ENCODE measurements at regions not wholly inside any gene's neighbourhood (a gene's known extent, or its start where the extent isn't known, plus 50 kb on each side); places are given as distances from the start of the nearest gene placed in this dataset.

DNA sequence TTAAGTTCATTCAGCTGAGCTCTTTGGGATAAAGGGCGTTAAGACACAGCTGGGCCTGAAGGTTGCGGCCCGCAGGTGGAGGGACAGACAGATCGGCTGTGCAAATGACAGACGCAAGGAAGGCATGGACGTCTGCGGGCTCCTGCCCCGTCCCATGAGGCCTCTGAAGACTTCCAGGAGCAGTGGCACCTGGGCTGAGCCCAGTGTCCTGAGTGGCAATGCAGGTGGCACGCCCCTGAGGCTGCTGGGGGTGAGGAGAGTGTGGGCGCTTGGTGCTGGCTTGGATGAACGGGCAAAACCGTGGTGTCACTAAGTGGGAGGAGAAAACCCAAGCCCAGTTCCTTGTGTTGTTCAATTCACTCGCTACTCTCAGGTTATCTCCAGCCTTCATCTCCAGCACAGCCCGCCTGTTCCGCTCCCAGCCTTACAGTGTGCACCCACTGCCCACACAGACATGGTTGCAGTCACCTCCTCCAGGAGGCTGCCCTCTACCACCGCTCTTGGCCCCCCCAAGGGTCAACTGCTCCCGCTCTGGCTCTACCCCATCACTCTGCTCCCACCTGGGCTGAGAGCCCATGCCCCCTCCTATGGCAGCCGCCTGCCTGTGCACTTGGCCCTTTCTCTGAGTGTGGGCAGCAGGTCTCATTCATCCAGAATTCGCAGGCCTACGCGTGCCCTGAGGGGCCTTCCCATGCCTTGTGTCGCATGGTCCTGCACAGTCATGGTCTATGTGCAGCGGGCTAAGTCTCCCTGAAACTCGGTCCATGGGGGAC, 50.3 kb downstream of the PTGR3 start:
- ChIA-PET CTCF (no interaction called here), POLR2A (interaction anchor here (0.6 kb wide), 1 partner anchor 26 kb away, joined by 3 read pairs; no protein-coding TSS in a partner anchor)
- ATAC-seq, result no peak
- Mint-ChIP-seq H3K9me3 (ENCODE audit: insufficient read depth) (no peaks in the 10 kb centered on the region), H3K27me3 (ENCODE audit: low read depth) (no peaks in the 10 kb centered on the region), H3K27ac (no peak overlapping the region), H3K36me3 (ENCODE audit: low read depth) (no peaks in the 10 kb centered on the region), H3K4me3 (no peak overlapping the region), H3K4me1 (ENCODE audit: low read depth) (peaks cover 8% of the 10 kb centered on the region)
- no peak for DNase-seq

DNA sequence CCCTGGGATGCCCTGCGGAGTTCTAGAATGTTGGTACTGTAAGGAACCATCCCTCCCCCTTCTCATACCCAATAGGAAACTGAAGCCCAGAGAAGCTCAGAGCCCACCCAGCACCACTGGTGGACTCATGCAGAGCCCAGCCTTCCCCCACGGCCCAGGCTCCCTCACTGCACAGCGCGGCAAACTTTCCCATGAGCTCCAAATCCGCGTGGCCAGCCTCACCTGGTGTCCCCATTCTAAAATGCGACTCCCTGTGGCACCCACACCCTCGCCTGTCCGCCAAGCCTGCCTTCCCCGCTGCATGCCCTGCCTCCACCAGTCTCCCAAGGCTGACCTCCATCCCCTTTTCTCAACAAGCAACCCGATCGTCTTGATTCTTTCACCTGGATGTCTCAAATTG, 51.1 kb downstream of the PTGR3 start:
- ATAC-seq, result no peak
- no peak overlapping the region for H3K27ac Mint-ChIP-seq
- H3K4me3 Mint-ChIP-seq, result no peak overlapping the region
- peak; percentile 18 for DNase-seq
- peaks cover 8% of the 10 kb centered on the region for H3K4me1 Mint-ChIP-seq (ENCODE audit: low read depth)
- H3K27me3 Mint-ChIP-seq (ENCODE audit: low read depth), result no peaks in the 10 kb centered on the region
- no peaks in the 10 kb centered on the region for H3K9me3 Mint-ChIP-seq (ENCODE audit: insufficient read depth)
- H3K36me3 Mint-ChIP-seq (ENCODE audit: low read depth), result no peaks in the 10 kb centered on the region
- CTCF ChIA-PET, result no interaction called here
- POLR2A ChIA-PET, result no interaction called here

DNA sequence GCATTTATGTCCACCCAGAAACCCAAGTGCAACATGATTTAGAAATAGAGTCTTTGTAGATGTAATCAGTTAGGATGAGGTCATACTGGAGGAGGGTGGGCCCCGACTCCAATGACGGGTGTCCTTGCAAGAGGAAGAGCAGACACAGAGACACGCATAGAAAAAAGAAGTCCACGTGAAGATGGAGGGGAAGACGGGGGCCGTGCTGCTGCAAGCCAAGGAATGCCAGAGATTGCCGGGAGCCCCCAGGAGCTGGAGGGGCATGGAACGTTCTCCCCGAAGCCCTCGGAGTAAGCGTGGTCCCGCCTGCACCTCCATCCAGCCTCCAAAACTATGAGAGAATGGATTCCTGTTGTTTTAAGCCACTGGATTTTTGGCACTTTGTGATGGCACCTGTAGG, 51.6 kb downstream of the PTGR3 start:
- POLR2A ChIA-PET, result no interaction called here
- Mint-ChIP-seq H3K36me3 (ENCODE audit: low read depth) (no peaks in the 10 kb centered on the region), H3K4me3 (no peak overlapping the region), H3K27ac (no peak overlapping the region), H3K9me3 (ENCODE audit: insufficient read depth) (no peaks in the 10 kb centered on the region), H3K4me1 (ENCODE audit: low read depth) (peaks cover 8% of the 10 kb centered on the region), H3K27me3 (ENCODE audit: low read depth) (no peaks in the 10 kb centered on the region)
- ATAC-seq (no peak), DNase-seq (no peak)
- CTCF ChIA-PET, result no interaction called here

DNA sequence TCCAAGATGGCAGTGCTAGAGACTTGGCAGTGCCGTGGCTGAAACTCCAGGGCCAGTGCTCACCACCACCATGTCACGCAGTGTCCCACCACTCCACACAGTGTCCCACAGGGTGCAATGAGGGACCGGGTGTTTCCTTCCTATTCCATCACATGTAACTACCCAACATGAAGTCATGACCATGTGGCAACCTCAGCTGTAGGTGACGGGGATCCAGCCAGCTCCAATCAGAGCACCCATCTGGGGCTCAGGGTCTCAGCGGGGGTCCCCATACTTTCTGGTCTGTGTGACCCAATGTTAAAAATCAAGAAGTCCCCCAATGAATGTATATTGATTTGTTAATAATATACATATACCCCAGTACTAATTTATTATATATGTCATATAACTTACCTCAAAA, 52.1 kb downstream of the PTGR3 start:
- Mint-ChIP-seq H3K4me3 (no peak overlapping the region), H3K27ac (no peak overlapping the region), H3K27me3 (ENCODE audit: low read depth) (no peaks in the 10 kb centered on the region), H3K36me3 (ENCODE audit: low read depth) (no peaks in the 10 kb centered on the region), H3K9me3 (ENCODE audit: insufficient read depth) (no peaks in the 10 kb centered on the region), H3K4me1 (ENCODE audit: low read depth) (peaks cover 5% of the 10 kb centered on the region)
- CTCF ChIA-PET, result no interaction called here
- DNase-seq (peak; percentile 13), ATAC-seq (no peak)
- POLR2A ChIA-PET, result no interaction called here

DNA sequence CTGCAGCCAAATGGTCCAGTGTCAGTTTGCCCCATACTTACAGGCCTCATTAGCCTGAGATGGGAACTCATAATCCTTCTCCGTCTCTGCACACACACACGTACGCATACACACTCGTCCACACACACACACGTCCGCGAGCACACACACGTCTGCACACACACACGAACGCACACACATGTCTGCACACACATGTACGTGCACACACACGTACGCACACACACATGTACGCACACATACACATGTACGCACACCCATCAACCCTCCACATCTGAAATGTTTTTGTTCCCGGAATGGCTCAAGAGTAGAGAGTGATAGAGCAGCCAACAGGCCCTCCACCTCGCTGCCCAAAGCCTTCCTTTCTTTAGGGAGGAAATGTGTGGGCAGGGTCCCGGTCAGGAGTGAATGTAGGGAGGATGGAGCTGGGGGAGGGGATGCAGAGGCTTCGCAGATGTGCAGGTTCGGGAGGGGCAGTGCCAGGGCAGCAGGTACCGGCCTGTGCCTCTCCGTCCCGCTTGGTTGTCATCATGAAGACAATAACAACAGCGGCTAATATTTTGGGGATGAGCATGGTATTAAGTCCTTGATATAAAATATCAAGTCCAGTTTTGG, 52.7 kb downstream of the PTGR3 start:
- peaks cover under 1% of the 10 kb centered on the region for H3K4me1 Mint-ChIP-seq (ENCODE audit: low read depth)
- CTCF ChIA-PET, result no interaction called here
- H3K27ac Mint-ChIP-seq, result no peak overlapping the region

DNA sequence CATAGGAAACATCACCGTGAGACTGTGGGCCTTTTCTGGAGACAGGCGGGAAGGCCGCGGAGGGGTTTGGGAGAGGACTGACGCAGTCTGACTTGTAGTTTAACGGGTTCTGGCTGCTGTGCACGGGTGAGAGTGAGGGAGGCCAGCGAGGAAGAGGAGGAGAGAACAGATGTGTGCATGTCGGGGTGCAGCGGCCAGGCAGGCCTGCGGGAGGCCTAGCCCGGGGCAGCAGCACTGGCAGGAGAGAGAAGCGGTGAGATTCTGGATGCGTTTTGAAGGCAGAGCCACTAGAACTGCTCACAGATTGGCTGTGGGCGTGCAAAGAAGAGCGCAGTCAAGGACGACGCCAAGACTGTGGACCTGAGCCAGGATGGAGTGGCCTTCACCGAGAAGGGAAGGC, 53.9 kb downstream of the PTGR3 start:
- ChIA-PET CTCF (no interaction called here), POLR2A (no interaction called here)
- H3K4me1 Mint-ChIP-seq (ENCODE audit: low read depth), result no peaks in the 10 kb centered on the region
- ATAC-seq (no peak), DNase-seq (no peak)
- H3K27me3 Mint-ChIP-seq (ENCODE audit: low read depth), result no peaks in the 10 kb centered on the region
- H3K27ac Mint-ChIP-seq, result no peak overlapping the region
- no peaks in the 10 kb centered on the region for H3K9me3 Mint-ChIP-seq (ENCODE audit: insufficient read depth)
- H3K36me3 Mint-ChIP-seq (ENCODE audit: low read depth), result no peaks in the 10 kb centered on the region
- no peak overlapping the region for H3K4me3 Mint-ChIP-seq

More for the DNA sequence above, 52.7 kb downstream of the PTGR3 start:
- POLR2A ChIA-PET, result no interaction called here
- no peak overlapping the region for H3K4me3 Mint-ChIP-seq
- H3K36me3 Mint-ChIP-seq (ENCODE audit: low read depth), result no peaks in the 10 kb centered on the region
- no peaks in the 10 kb centered on the region for H3K9me3 Mint-ChIP-seq (ENCODE audit: insufficient read depth)
- ATAC-seq (no peak), DNase-seq (no peak)
- no peaks in the 10 kb centered on the region for H3K27me3 Mint-ChIP-seq (ENCODE audit: low read depth)

DNA sequence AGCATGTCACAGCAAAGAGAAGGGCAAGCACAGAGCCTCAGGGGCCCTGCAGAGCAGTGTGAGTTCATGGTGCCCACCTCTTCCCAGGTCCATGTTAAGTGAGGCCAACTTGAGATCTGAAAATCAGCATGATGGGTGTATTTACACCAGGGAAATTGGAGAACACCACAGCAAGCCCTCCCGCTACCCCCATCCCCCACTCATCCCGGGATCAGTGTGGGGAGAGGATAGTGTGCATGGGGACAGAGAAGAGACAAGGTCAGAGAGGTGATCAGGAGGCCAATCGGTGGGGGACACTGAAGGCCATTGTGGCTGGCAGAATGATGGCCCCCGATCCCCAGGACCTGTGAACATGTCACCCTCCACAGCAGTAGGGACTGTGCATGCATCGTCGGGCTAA, 54.7 kb downstream of the PTGR3 start:
- H3K27me3 Mint-ChIP-seq (ENCODE audit: low read depth), result no peaks in the 10 kb centered on the region
- no peaks in the 10 kb centered on the region for H3K4me1 Mint-ChIP-seq (ENCODE audit: low read depth)
- H3K9me3 Mint-ChIP-seq (ENCODE audit: insufficient read depth), result no peaks in the 10 kb centered on the region
- no peaks in the 10 kb centered on the region for H3K36me3 Mint-ChIP-seq (ENCODE audit: low read depth)
- no peak overlapping the region for H3K4me3 Mint-ChIP-seq
- CTCF ChIA-PET, result no interaction called here
- POLR2A ChIA-PET, result no interaction called here
- H3K27ac Mint-ChIP-seq, result no peak overlapping the region
- DNase-seq, result no peak
- no peak for ATAC-seq

DNA sequence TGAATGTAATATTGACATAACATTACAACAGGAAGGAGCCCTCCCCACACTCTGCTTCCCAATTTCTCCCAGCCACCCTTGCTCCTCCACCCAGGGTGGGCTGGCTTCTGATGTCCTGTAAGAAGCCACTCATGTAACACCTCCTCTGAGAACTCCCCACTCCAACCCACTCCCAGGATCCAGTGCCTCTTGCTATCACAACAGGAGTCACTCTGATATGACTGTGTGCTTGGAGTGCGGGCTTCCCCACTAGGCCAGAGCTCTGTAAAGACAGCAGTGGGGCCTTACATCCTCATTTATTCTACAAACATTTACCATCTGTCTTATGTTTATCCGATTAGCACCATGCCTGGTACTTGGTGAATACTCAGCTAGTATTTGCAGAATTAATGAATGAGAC, 65.1 kb downstream of the PTGR3 start:
- Mint-ChIP-seq H3K27me3 (ENCODE audit: low read depth) (peaks cover 10% of the 10 kb centered on the region), H3K4me1 (ENCODE audit: low read depth) (no peaks in the 10 kb centered on the region), H3K27ac (no peak overlapping the region), H3K4me3 (no peak overlapping the region), H3K36me3 (ENCODE audit: low read depth) (no peaks in the 10 kb centered on the region), H3K9me3 (ENCODE audit: insufficient read depth) (peaks cover 6% of the 10 kb centered on the region)
- peak; percentile 9 for DNase-seq
- no peak for ATAC-seq
- ChIA-PET POLR2A (no interaction called here), CTCF (no interaction called here)

DNA sequence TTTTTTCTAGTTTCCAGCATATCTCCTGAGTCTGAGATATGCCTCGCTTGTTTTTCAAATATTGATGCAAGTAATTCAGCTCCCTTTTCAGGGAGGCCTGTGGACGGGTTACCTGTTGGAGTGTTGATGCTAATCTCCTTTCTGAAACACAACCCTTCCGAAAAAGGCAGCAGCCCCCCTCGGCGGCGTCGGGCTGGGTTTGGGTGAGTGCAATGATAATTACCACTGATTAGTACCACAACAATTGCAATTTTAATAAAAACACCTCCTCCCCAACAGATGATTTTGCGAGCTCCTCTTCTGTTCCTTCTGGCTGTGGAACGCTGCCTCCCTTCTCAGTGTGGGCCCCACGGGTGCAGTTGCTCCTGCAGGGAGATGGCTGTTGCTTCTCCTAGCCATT, 66.3 kb downstream of the PTGR3 start:
- no peak overlapping the region for H3K4me3 Mint-ChIP-seq
- ATAC-seq, result no peak
- peaks cover 4% of the 10 kb centered on the region for H3K27me3 Mint-ChIP-seq (ENCODE audit: low read depth)
- H3K9me3 Mint-ChIP-seq (ENCODE audit: insufficient read depth), result peaks cover 6% of the 10 kb centered on the region
- H3K36me3 Mint-ChIP-seq (ENCODE audit: low read depth), result no peaks in the 10 kb centered on the region
- ChIA-PET CTCF (no interaction called here), POLR2A (no interaction called here)
- no peak overlapping the region for H3K27ac Mint-ChIP-seq
- peak; percentile 14 for DNase-seq
- H3K4me1 Mint-ChIP-seq (ENCODE audit: low read depth), result no peaks in the 10 kb centered on the region

DNA sequence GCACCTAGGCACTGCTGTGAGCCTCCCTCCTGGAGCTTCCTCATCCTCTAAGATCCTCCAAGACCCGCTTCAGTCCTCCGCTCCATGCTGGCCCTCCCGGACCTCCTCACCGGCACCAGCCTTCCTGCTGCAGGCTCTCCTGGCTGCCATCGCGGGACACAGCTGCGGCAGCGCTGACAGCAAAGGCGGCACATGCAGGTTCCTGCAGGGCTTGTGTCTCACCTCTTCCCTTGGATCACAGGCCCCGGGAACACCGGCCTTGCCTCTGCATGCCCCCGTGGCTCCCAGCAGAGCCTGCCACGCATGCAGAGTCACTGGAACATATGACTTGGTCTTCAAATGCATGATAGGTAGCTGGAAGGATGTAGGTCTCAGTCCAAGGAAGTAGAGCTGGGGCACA, 67.2 kb downstream of the PTGR3 start:
- no peak for ATAC-seq
- CTCF ChIA-PET, result no interaction called here
- H3K4me3 Mint-ChIP-seq, result no peak overlapping the region

DNA sequence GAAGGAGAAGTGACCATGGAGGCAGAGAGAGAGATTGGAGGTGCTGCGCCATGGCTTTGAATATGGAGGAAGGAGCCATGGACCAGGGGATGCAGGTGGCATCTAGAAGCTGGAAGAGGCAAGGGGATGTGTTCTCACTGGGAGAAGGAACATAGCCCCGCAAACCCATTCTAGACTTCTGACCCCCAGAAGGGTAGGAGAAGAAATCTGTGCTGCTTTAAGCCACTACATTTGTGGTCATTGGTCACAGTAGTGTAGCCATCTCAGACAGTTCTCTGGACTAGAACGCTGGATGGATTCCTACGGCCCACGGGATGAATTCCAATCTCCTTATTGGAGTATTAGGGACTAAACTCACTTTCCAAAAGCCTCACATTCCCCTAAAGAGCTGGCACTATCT, 67.8 kb downstream of the PTGR3 start:
- H3K36me3 Mint-ChIP-seq (ENCODE audit: low read depth), result no peaks in the 10 kb centered on the region
- H3K27me3 Mint-ChIP-seq (ENCODE audit: low read depth), result peaks cover 3% of the 10 kb centered on the region
- DNase-seq (no peak), ATAC-seq (no peak)
- H3K4me3 Mint-ChIP-seq, result no peak overlapping the region
- ChIA-PET CTCF (no interaction called here), POLR2A (no interaction called here)
- no peak overlapping the region for H3K27ac Mint-ChIP-seq
- H3K4me1 Mint-ChIP-seq (ENCODE audit: low read depth), result no peaks in the 10 kb centered on the region
- H3K9me3 Mint-ChIP-seq (ENCODE audit: insufficient read depth), result no peaks in the 10 kb centered on the region

More for the DNA sequence above, 67.2 kb downstream of the PTGR3 start:
- peaks cover 3% of the 10 kb centered on the region for H3K27me3 Mint-ChIP-seq (ENCODE audit: low read depth)
- no peak for DNase-seq
- no peaks in the 10 kb centered on the region for H3K4me1 Mint-ChIP-seq (ENCODE audit: low read depth)
- peaks cover 4% of the 10 kb centered on the region for H3K9me3 Mint-ChIP-seq (ENCODE audit: insufficient read depth)
- no peaks in the 10 kb centered on the region for H3K36me3 Mint-ChIP-seq (ENCODE audit: low read depth)
- POLR2A ChIA-PET, result no interaction called here
- no peak overlapping the region for H3K27ac Mint-ChIP-seq

DNA sequence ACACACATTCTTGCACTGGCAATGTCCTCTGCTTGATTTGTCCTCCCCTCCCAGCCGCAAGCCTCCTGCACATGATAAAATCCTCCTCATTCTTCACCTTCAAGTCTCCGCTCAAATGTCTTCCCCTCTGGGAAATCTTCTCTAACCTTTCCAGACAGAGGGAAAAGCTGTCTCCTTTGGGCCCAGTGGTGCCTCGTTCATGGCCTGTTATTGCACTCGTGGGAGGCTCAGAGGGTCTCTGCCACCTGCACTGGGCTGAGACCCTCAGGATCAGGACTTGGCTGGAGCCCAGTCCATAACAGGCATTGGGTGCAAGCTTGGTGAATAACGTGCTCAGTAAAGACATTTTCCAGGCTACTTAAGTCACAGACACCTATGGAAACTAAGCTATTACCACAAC, 68.6 kb downstream of the PTGR3 start:
- no peaks in the 10 kb centered on the region for H3K36me3 Mint-ChIP-seq (ENCODE audit: low read depth)
- no peak for DNase-seq
- ATAC-seq, result no peak
- H3K4me3 Mint-ChIP-seq, result no peak overlapping the region
- no peaks in the 10 kb centered on the region for H3K27me3 Mint-ChIP-seq (ENCODE audit: low read depth)
- no peaks in the 10 kb centered on the region for H3K4me1 Mint-ChIP-seq (ENCODE audit: low read depth)
- ChIA-PET POLR2A (no interaction called here), CTCF (no interaction called here)
- no peaks in the 10 kb centered on the region for H3K9me3 Mint-ChIP-seq (ENCODE audit: insufficient read depth)
- H3K27ac Mint-ChIP-seq, result no peak overlapping the region
